Astrocyte (in vitro differentiated cells and primary cell): ENCODE measurements at regions not wholly inside any gene's neighbourhood (a gene's known extent, or its start where the extent isn't known, plus 50 kb on each side); places are given as distances from the start of the nearest gene placed in this dataset.
A peak's percentile ranks its signal among the peaks of the same experiment; 100 is the strongest.

Experiments used
- DNase-seq: peaks from one replicate; pipeline ENCODE4 v3.0.0-alpha.2; 2010; ENCODE audit warnings: low read depth
- FAIRE-seq: peaks from 2 replicates; lab custom pipeline; 2011; peaks lifted over from hg19 to GRCh38; lab: Jason Lieb, UNC
- H2AFZ ChIP-seq: 2 replicates; pipeline ENCODE4 v1.6.0; 2012; ENCODE audit warnings: low read depth, low read length, inconsistent platforms
- H3K27ac ChIP-seq: 2 replicates; pipeline ENCODE4 v1.5.1; 2011; ENCODE audit warnings: low read depth, low read length, inconsistent platforms
- H3K27me3 ChIP-seq: 2 replicates; pipeline ENCODE4 v1.6.0; 2011; ENCODE audit warnings: low read length, inconsistent platforms; ENCODE audit not compliant: insufficient read depth
- H3K36me3 ChIP-seq: 2 replicates; pipeline ENCODE4 v1.5.1; 2011; ENCODE audit warnings: low read length, inconsistent platforms; ENCODE audit not compliant: insufficient read depth
- H3K4me1 ChIP-seq: 2 replicates; pipeline ENCODE4 v1.5.1; 2011; ENCODE audit warnings: low read length, inconsistent platforms; ENCODE audit not compliant: insufficient read depth
- H3K4me2 ChIP-seq: 2 replicates; pipeline ENCODE4 v1.6.0; 2012; ENCODE audit warnings: low read length, inconsistent platforms
- H3K4me3 ChIP-seq: 2 replicates; pipeline ENCODE4 v1.5.1; 2011; ENCODE audit warnings: low read depth, mild to moderate bottlenecking, low read length, inconsistent platforms; ENCODE audit not compliant: insufficient read depth
- H3K79me2 ChIP-seq: 2 replicates; pipeline ENCODE4 v1.6.0; 2012; ENCODE audit warnings: mild to moderate bottlenecking, low read length, inconsistent platforms; ENCODE audit not compliant: insufficient read depth
- H3K9ac ChIP-seq: 2 replicates; pipeline ENCODE4 v1.6.0; 2012; ENCODE audit warnings: mild to moderate bottlenecking, low read length, inconsistent platforms
- H3K9me3 ChIP-seq: 2 replicates; pipeline ENCODE4 v1.5.1; 2012; ENCODE audit warnings: low read depth, mild to moderate bottlenecking, low read length, inconsistent platforms; ENCODE audit not compliant: insufficient read depth
- H4K20me1 ChIP-seq: 2 replicates; pipeline ENCODE4 v1.6.0; 2012; ENCODE audit warnings: low read length, inconsistent platforms; ENCODE audit not compliant: insufficient read depth
- H3K27ac Mint-ChIP-seq: one replicate; pipeline ENCODE4 v1.8.0; 2021; ENCODE audit warnings: mild to moderate bottlenecking, mixed read lengths; ENCODE audit not compliant: unreplicated experiment
- H3K27me3 Mint-ChIP-seq: one replicate; pipeline ENCODE4 v1.8.0; 2021; ENCODE audit warnings: low read depth, mixed read lengths; ENCODE audit not compliant: unreplicated experiment
- H3K36me3 Mint-ChIP-seq: one replicate; pipeline ENCODE4 v1.8.0; 2021; ENCODE audit warnings: low read depth, mixed read lengths; ENCODE audit not compliant: unreplicated experiment
- H3K4me1 Mint-ChIP-seq: one replicate; pipeline ENCODE4 v1.8.0; 2021; ENCODE audit warnings: low read depth, mixed read lengths; ENCODE audit not compliant: unreplicated experiment
- H3K4me3 Mint-ChIP-seq: one replicate; pipeline ENCODE4 v1.8.0; 2021; ENCODE audit warnings: mild to moderate bottlenecking, moderate library complexity, mixed read lengths; ENCODE audit not compliant: unreplicated experiment
- H3K9me3 Mint-ChIP-seq: one replicate; pipeline ENCODE4 v1.8.0; 2021; ENCODE audit warnings: mild to moderate bottlenecking, mixed read lengths; ENCODE audit not compliant: unreplicated experiment
- CTCF ChIP-seq: IDR thresholded peaks from 2 replicates; pipeline ENCODE4 v1.5.1; 2011; ENCODE audit warnings: low read depth, mild to moderate bottlenecking, inconsistent platforms, low read length, moderate library complexity; ENCODE audit not compliant: insufficient read depth
- EZH2 ChIP-seq: IDR thresholded peaks from 2 replicates; pipeline ENCODE4 v1.6.1; 2012; ENCODE audit warnings: mild to moderate bottlenecking, low read length, inconsistent platforms; ENCODE audit not compliant: insufficient read depth

GRCh38 chr10:2117641-2118040, 380.3 kb upstream of the ADARB2 start:
- no peaks in the 10 kb centered on the region for H4K20me1 ChIP-seq
- H3K36me3 ChIP-seq: no peaks in the 10 kb centered on the region
- no peaks in the 10 kb centered on the region for H3K4me1 ChIP-seq
- Mint-ChIP-seq H3K4me3 (no peak overlapping the region), H3K27ac (no peak overlapping the region), H3K9me3 (peaks cover 6% of the 10 kb centered on the region), H3K4me1 (peaks cover 30% of the 10 kb centered on the region), H3K27me3 (no peaks in the 10 kb centered on the region), H3K36me3 (peaks cover 2% of the 10 kb centered on the region)
- no peak overlapping the region for H2AFZ ChIP-seq
- H3K4me2 ChIP-seq: no peak overlapping the region
- H3K27ac ChIP-seq: no peak overlapping the region
- no peaks in the 10 kb centered on the region for H3K27me3 ChIP-seq
- H3K9ac ChIP-seq: no peak overlapping the region
- TF ChIP-seq EZH2 (no peak), CTCF (no peak)
- DNase-seq (no peak), FAIRE-seq (no peak)
- H3K79me2 ChIP-seq: no peaks in the 10 kb centered on the region
- no peaks in the 10 kb centered on the region for H3K9me3 ChIP-seq
- no peak overlapping the region for H3K4me3 ChIP-seq

GRCh38 chr10:2111965-2112364, 374.6 kb upstream of the ADARB2 start:
- H3K36me3 ChIP-seq: no peaks in the 10 kb centered on the region
- H3K27ac Mint-ChIP-seq: peak overlapping the region; percentile 82
- H2AFZ ChIP-seq: no peak overlapping the region

More at GRCh38 chr10:2111965-2112364, 374.6 kb upstream of the ADARB2 start:
- Histone ChIP-seq H3K4me3 (no peak overlapping the region), H3K4me1 (peaks cover 4% of the 10 kb centered on the region), H3K79me2 (no peaks in the 10 kb centered on the region), H3K27me3 (no peaks in the 10 kb centered on the region), H3K4me2 (peak overlapping the region; percentile 32), H4K20me1 (no peaks in the 10 kb centered on the region), H3K9me3 (no peaks in the 10 kb centered on the region), H3K27ac (peak overlapping the region; percentile 50), H3K9ac (no peak overlapping the region)
- H3K9me3 Mint-ChIP-seq: peaks cover 4% of the 10 kb centered on the region
- TF ChIP-seq EZH2 (no peak), CTCF (no peak)
- peaks cover 26% of the 10 kb centered on the region for H3K4me1 Mint-ChIP-seq
- peak overlapping the region; percentile 3 for H3K4me3 Mint-ChIP-seq
- H3K36me3 Mint-ChIP-seq: no peaks in the 10 kb centered on the region
- DNase-seq (peak; percentile 95), FAIRE-seq (no peak)
- H3K27me3 Mint-ChIP-seq: no peaks in the 10 kb centered on the region
